NCI-H2029 (cell line): ENCODE measurements at regions not wholly inside any gene's neighbourhood (a gene's known extent, or its start where the extent isn't known, plus 50 kb on each side); places are given as distances from the start of the nearest gene placed in this dataset.
A peak's percentile ranks its signal among the peaks of the same experiment; 100 is the strongest.
"Not testable (repeated sequence)": the region's sequence is repeated elsewhere in the genome, so short reads cannot be mapped to it uniquely, and the experiment has no call there.

Experiments used
- DNase-seq: peaks from one replicate; lab custom pipeline; 2025; lab: John Stamatoyannopoulos, UW

DNA sequence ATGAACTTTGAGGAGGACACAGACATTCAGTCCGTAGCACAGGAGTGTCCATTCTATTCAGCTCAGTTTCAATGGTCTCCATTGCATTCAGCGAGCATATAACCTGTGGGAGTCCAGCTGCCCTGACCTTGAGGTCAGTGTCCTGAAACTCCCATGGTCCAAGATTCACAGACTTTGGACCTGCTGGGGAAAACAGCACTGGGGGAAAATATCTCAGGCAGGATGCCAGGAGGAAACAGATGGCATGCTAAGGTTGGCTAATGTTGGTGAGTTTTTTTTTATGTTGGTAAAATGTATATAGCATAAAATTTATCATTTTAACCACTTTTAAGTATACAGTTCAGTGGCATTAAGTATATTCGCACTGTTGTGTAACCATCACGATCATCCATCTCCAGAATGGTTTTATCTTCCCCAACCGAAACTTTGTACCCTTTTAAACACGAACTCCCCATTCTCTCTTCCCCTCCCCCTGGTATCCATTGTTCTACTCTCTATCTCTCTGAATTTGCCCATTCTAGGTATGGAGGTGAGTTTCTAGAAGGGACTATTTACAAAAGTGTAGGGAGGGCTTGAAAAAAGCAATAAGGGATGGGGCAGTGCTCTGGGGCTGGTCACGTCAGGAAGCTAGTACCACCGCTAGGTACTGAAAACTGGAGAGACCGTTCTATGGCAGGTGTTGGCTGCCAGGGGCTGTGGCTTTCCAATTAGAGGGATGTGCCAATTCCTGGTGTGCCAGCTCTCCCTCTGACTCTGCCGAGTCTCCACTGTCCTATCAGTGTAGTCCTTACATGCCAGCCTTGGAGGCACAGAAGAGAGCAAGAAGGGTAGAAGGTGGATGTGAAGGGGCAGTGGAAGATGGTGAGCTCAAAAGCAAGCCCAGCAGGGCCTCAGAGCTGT is 85.3 kb downstream of the FOXD2 start:
- DNase-seq: peak; percentile 38

DNA sequence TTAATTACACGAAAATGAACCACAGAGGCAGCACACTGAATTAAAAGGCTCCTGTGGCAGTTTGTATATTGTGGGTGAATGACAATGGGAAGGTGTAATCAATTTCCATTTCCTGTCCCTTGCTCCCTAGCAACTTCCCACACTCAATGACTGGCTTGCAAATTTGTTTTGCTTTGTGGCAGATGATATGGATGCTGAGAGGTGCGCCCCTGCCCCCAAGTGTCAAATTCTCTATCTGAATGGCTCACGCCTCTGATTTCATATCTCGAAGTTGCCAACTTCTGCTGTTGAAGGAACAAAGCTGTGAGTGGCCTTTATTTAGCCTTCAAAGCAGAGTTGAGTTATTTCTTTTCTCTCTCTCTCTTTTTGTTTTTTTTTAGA is 86.0 kb downstream of the FOXD2 start:
- peak; percentile 46 for DNase-seq

DNA sequence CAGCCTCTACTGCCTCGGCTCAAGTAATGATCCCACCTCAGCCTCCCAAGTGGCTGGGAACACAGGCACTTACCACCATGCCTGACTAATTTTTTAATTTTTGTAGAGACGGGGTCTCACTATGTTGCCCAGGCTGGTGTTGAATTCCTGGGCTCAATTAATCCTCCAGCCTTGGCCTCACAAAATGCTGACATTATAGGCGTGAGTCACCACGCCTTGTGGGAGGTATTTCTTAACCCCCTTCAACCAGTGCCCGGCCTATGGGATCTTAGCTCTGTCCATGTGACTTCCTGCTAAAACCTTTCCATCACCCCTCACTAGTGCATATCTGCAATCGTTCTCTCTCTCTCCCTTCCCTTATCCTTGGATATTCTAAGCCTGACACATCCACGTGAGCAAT is 86.4 kb downstream of the FOXD2 start:
- no peak for DNase-seq

DNA sequence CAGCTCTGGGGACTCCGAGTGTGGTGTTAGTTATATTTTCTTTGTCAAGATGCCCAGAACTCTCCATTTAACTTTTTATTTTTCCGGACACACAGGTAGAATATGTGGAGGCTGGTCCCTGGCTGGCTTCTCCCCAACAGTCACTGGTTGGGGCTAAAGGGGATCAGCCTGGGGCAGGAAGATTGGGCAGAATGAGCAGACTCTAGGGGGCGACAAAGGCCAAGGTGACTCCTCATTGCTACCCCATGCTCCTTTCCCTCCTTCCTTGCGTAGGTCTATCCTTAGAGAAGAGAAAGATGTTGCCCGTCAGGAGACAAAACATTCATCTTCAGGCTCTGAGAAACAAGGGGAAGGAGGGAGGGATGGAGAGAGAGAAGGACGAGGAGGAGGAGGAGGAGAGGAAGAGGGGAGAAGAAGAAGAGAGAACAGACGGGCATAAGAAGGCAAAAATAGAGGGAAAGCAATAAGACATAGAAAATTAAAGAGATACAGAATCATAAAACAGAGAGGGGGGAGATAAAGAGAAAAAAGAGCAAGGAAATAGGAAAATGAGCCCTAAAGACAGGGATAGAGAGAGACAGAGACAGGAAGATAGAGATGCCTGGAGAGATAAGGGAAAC is 89.9 kb downstream of the FOXD2 start:
- peak; percentile 67 for DNase-seq

DNA sequence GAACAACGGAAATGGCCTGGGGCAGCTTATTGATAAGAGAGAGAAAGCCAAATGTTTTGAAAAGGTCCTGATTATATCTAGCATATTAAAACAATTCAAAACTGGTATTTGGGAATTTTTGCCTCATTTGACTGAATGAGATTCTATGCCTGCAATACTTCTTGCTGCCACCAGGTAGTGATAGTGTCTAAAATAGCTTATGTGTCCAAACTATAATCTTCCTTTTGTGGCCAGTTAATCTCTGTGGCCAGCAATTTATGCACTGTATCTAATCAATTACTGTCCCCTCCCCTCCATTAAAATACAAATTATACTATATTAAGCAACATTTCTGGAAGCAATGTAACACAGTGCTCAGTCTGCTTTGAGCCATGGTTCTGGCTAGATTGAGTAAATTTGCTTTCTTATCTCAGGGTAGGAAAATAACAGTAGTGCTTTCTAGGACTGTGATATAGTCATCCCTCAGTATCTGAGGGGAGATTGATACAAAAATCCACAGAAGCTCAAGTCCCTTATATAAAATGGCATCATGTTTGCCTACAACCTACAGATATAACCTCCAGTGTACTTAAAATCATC is 91.8 kb downstream of the FOXD2 start:
- DNase-seq: no peak

DNA sequence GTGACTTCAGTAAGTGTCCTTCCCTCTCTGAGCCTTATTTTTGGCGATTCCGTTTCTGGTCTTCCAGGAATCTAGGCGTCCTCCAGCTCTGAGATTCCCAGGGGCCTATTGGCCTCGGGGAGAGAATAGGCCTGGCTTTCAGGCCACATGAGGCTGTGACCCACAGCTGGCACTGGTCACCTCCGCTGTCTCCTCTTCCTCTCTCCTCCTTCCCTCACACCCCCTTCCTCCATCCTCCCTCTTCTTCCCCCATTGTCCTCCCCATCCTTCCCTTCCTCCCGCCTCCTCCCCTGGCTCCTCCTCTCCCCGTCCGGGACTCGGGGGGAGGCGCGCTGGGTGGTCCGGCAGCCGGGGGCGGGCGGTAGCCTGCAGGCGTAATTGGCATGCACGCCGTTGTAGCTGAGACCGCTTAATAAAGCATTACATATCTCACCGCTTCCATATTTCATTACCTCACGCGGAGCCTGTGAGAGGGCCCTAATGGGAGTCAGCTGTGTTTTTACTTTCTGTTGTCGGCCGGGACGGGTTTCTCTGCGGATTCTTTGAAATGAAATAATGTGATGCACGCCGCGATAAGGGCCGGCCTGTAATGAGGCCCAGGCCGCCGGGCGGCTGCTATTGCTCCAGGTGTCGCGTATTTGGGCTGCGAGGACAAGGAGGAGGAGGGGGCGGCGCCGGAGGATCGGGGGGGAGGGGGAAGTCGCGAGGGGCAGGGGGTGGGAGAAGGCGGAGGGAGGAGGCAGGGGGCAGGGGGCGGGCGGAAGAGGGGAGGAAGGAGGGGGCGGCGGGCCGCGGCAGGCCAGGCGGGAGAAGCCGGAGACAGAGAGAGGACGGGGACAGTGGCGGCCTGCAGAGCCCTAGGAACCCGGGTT is 95.3 kb downstream of the FOXD2 start:
- DNase-seq: no peak

DNA sequence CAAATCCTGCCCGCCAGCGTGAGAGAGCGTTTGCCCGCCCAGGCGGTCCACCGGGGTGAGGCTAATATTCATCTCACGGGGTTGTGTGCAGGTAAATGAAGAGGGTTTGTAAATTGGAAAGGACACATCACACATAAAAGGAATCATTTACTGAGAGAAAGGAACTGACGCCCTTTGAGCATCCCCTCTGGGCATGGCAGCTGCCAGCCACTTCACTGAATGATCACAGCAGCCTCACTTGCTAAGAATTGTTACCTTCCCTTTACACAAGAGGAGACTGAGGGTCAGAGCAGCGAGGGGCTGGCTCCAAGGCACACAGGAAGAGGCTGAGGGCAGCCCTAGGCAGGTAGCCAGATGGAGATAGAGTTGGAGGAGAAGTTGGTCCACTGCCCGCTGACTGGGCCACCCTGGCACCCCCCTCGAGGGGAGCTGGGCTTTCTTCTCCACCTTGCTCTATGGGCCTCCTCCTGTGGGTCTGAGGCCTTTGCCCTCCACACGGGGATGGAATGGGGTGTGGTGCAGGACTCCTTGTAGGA is 96.0 kb downstream of the FOXD2 start:
- no peak for DNase-seq

DNA sequence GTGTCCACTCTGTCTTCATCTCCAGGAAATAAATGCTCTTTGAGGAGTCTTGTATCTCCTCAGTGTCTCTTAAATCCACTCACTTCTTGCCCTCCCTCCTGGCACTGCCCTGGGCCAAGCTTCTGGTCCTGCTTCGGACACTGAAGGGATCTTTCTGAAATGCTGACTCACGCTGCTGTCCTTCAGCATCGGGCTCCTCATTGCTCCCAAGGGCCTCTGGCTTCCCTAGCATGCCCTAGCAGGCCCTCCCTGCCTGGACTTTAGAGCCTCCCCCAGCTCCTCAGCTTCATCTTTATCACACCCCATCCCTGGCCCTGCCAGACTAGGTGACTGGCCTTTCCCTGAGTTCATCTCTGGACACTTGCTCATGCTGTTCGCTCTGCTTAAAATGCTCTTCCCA is 96.6 kb downstream of the FOXD2 start:
- DNase-seq: no peak

DNA sequence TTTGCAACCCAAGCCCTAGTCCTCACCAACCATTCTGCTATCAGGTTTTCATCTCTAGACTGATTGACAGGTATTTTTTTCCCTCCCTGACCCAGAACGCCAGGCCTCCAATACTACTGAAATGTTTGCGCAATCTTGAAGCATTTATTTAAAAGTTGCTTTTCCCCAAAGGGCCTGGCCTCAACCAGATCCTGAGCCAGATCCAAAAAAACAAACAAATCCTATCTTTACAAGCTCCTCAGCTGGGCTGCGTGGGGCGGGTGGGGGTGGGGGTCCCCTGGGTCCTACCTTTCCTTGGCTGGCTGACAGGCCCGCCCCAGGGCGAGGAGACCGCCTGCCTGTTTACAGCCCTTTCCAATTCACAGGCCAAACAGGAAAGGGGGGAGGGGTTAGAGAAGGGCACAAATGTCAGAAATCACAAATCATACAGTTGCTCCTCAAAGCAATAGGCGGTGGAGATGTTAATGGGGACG is 98.8 kb downstream of the FOXD2 start:
- no peak for DNase-seq

DNA sequence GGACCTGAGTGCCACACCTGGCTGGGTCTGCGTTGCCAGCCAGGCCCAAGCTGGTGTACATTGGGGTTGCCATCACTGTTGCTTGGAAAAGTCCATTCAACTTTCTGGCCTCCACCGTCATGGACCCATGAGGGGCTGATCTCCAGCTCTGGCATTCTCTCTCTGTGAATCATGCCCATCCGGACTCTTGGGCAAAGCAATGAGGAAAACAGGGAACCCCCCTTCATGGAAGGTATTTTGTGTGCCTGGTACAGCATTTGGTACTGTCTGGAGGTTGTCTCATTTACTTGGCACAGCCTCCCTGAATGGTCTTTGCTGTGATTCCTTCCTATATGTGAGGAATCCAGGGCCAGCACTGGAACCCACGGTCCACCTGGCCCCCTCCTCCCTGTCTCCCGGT is 99.4 kb downstream of the FOXD2 start:
- DNase-seq: no peak

DNA sequence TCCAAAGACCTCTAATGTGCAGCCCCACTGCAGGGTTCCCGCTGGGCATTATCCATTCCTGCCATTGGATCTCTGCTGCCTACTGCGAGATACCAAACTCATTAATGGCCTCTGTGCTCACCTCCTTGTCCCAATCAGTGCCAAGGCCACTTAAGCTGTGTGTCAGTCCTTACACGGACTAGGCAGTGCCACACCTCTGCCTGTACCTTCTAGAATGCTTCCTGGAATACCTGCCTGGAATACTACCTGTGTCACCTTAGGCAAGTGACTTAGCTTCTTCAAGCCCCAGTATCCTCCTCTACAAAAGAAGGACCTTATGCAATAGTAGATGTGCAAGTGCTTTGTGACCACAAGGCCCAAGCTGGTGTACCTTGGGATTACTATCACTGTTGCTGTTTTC is 100.1 kb downstream of the FOXD2 start:
- no peak for DNase-seq

DNA sequence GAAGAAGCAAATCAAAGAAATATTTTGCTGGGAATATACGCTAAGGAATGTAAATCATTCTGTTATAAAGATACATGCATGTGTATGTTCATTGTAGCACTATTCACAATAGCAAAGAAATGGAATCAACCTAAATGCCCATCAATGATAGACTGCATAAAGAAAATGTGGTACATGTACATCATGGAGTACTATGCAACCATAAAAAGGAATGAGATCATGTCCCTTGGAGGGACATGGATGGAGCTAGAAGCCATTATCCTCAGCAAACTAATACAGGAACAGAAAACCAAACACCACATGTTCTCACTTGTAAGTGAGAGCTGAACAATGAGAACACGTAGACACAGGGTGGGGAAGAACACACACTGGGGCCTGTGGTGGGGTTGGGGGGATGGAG is 100.7 kb downstream of the FOXD2 start:
- DNase-seq: not testable (repeated sequence)

DNA sequence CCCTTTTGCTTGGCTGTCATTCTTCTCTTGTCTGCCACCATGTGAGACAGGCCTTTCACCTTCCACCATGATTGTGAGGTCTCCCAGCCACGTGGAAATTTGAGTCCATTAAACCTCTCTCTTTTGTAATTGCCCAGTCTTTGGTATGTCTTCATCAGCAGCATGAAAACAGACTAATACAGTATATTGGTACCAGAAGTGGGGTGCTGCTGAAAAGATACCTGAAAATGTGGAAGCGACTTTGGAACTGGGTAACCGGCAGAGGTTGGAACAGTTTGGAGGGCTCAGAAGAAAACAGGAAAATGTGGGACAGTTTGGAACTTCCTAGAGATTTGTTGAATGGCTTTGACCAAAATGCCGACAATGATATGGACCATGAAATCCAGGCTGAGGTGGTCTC is 103.9 kb downstream of the FOXD2 start:
- not testable (repeated sequence) for DNase-seq

DNA sequence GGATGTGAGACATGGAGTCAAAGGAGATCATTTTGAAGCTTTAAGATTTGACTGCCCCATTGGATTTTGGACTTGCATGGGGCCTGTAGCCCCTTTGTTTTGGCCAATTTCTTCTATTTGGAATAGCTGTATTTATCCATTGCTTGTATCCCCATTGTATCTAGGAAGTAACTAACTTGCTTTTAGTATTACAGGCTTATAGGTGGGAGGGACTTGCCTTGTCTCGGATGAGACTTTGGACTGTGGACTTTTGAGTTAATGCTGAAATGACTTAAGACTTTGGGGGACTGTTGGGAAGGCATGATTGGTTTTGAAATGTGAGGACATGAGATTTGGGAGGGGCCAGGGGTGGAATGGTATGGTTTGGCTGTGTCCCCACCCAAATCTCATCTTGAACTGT is 105.2 kb downstream of the FOXD2 start:
- DNase-seq: not testable (repeated sequence)

DNA sequence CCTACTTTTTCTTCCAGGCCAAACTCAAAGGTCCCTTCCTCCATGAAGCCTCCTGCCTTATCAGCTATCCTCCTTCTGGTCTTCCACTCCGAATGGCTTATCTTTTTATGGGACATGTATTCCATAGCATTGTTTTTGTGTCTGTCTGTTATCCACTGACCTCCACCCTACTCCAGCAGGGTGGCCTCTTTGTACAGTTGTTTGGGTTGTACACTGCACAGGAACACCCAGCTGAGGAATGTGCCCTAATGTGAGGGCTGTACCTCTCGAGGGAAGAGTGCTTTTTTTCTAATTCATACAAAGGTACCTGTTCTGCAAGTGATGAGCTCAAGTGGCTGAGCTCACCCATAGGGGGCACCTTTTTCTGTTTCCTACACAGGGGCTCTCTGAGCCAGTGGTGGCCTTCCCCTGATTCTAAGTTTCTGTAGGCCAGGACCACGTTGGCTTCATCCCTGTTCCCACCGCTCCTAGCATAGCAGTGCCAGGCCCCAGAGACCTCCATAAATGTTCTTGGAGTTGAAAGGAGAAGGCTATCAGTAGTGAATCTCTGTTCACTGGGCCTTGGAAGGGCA is 108.2 kb downstream of the FOXD2 start:
- DNase-seq: no peak

DNA sequence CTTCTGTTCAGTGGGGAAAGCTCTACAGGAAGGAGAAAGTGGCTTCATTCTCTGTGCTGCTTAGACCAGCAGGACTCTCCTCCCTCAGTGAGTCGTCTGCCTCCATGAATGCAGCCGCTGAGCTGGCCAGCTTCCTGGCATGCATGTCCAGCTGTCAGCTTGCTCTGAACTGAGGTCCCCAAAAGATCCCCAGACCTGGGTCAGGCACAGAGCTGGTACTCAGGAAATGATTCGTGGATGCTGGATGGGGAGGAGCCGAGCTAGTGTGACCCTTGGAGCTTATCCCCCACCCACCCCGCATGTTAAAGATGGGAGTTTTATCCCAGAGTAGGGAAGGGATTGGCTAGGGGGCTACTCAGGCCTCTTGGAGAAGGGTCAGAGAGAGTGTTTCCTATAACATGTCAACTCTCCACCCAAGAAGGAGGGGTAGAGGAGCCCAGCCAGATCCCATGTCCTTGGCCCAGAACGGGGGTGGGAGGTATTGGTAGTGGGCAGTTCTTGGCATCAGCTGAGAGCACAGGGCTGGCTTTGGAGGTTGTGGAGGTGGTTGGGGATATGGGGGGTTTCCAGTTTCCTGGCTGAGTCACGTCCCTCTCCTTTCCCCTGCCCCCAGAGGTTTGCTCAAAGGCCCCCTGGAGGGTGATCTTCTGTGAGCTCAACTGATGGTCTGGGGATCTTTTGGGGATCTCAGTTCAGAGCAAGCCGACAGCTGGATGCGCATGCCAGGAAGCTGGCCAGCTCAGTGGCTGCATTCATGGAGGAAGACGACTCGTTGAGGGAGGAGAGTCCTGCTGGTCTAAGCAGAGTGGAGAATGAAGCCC is 110.1 kb downstream of the FOXD2 start:
- no peak for DNase-seq

DNA sequence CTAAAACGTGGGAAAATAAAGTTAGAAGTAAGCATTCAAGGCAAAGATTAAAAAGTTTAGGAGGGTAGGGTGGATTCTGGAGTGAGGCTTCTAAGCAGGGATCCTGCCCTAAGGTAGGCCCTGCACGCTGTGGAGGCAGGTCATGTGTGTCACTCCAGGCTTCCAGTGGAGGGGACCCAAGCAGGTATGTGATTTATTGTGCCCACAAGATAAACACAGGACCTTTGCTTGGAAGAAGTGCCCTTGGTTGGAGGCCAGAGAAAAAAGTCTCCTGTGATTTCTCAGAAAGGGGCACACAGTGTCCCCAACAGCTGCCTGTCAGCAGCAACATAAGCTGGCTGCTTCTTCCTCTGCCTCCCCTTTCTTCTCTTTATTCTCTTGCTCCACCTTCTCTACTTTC is 110.8 kb downstream of the FOXD2 start:
- no peak for DNase-seq

DNA sequence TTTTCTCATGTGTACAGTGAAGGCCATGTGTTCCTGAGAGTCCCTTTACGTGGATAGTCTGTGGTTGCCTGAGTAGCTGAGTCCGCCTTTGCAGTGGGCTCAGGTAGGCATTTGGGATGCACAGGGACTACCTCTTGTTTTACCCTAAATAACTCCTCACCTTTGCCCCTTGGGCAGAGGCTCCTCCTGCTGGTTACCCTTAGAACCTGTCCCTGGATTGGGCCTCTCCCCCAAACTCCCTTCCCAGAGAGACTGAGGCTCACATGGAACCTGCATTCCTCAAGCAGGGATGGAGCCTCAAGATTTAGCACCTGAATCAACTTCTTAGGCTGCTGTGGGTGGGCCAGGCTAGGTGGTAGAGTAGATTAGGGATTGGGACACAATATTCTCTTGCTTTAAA is 111.7 kb downstream of the FOXD2 start:
- DNase-seq: no peak

DNA sequence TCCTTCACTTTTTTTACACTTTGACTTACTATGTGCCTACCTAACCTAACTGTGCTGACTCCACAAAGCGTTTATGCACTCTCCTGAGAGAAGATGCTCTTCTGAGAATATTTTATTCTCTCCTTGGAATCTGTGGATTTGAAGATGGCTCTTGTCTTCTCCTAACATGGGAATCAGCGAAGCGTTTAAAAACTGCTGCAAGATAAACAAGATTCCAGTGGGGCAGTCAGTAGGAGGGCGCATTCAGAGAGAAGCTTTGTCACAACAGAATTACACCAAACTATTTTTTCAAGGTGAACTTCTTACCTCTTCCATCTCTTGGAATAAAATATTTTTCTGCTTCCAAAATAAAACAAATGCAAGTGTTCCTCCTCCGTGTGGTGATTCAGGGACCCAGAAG is 113.1 kb downstream of the FOXD2 start:
- DNase-seq: no peak

DNA sequence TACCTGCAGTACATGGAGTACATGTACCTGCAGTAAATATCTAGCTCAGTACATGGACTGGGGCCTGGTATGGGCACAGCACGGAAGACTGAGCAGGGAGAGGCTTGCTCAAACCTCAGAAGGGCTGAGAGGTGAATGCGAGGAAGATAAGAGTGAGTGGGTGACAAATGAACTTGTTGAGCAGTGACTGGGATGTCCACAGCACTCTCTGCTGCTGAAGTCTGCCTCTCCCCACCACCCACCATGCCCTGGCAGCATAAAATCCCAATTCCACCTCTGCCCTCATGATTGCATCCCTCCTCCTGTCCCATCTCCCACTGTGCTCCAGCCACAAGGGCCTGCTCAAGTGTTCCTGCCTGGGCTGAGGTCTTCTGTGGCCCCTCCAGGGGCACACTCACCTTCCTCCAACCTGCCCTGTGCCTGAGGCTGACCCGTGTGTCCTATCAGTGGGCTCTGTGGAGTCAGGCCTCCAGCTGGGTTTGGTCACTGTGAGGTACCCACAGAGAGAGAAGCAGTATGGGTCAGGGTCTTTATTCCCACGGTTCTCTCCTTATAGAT is 114.2 kb downstream of the FOXD2 start:
- DNase-seq: no peak
